ENCODE measurements at regions not wholly inside any gene's neighbourhood (a gene's known extent, or its start where the extent isn't known, plus 50 kb on each side); places are given as distances from the start of the nearest gene placed in this dataset.

DNA sequence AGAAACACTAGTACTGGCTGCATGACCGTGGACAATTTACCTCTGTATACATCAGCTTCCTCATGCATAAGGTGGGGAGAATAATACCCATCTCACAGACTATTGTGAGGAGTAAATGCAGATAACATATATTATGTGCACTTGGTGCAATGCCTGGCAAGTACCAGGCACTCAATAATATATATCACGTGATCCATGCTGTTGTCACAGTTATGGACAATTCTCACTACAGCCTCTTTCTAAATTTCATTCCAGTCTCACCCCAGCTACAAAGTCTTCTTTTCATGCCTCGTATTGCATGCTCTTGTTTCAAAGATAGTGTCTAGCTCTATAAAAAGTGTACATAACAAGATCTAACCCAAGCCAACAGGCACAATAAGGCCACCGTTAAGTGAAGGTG, 494.3 kb upstream of the ADAMTS9 start:
- TF ChIP-seq POLR2A (IDR thresholded peaks at IDR 0.05), result no peak
- TF ChIP-seq EP300 (IDR thresholded peaks at IDR 0.05), result no peak
- TF ChIP-seq CTCF (IDR thresholded peaks at IDR 0.05), result no peak
- TF ChIP-seq POLR2AphosphoS5 (IDR thresholded peaks at IDR 0.05), result no peak
- Histone ChIP-seq H3K9me3 (no peaks in the 10 kb centered on the region), H3K27me3 (no peaks in the 10 kb centered on the region), H3K4me3 (no peak overlapping the region), H3K27ac (peak overlapping the region in 1 of 4 donors; percentile 51), H3K4me1 (no peaks in the 10 kb centered on the region), H3K36me3 (no peaks in the 10 kb centered on the region)
- 85 to 90% methylated on average over 4 of the region's 4 CpGs for WGBS, 2 donors (ENCODE audit: low coverage in 1 of 2)
- no peak for ATAC-seq

- no peaks in the 10 kb centered on the region for H3K4me1 ChIP-seq
- peak overlapping the region in 3 of 4 donors; percentile 9 to 51 (median 29) for H3K27ac ChIP-seq
- TF ChIP-seq EP300 (IDR thresholded peaks at IDR 0.05) (no peak), CTCF (IDR thresholded peaks at IDR 0.05) (no peak), POLR2A (IDR thresholded peaks at IDR 0.05) (no peak), POLR2AphosphoS5 (IDR thresholded peaks at IDR 0.05) (no peak)
- H3K27me3 ChIP-seq, result no peaks in the 10 kb centered on the region
- no peaks in the 10 kb centered on the region for H3K9me3 ChIP-seq
- no peak overlapping the region for H3K4me3 ChIP-seq
- H3K36me3 ChIP-seq, result no peaks in the 10 kb centered on the region
- peak; percentile 69 for ATAC-seq
- 32 to 52% methylated on average over 4 to 6 of the region's 6 CpGs for WGBS, 2 donors (ENCODE audit: low coverage in 1 of 2)
These were observed 493.6 kb upstream of the ADAMTS9 start for GRCh38 chr3:65181391-65181871.

- H3K4me3 ChIP-seq, result no peak overlapping the region
- peak overlapping the region in 1 of 4 donors; percentile 51 for H3K27ac ChIP-seq
- TF ChIP-seq CTCF (IDR thresholded peaks at IDR 0.05) (no peak), POLR2AphosphoS5 (IDR thresholded peaks at IDR 0.05) (no peak), EP300 (IDR thresholded peaks at IDR 0.05) (no peak), POLR2A (IDR thresholded peaks at IDR 0.05) (no peak)
- 84 to 93% methylated on average over 2 to 4 of the region's 6 CpGs for WGBS, 2 donors (ENCODE audit: low coverage in 1 of 2)
- no peak for ATAC-seq
- H3K27me3 ChIP-seq, result no peaks in the 10 kb centered on the region
- H3K9me3 ChIP-seq, result no peaks in the 10 kb centered on the region
- no peaks in the 10 kb centered on the region for H3K36me3 ChIP-seq
- no peaks in the 10 kb centered on the region for H3K4me1 ChIP-seq
These were observed 490.9 kb upstream of the ADAMTS9 start for GRCh38 chr3:65178703-65179102.

GRCh38 chr3:65177960-65178376, 490.2 kb upstream of the ADAMTS9 start:
- no peaks in the 10 kb centered on the region for H3K27me3 ChIP-seq
- no peaks in the 10 kb centered on the region for H3K4me1 ChIP-seq
- TF ChIP-seq POLR2A (IDR thresholded peaks at IDR 0.05), result no peak
- no peak for TF ChIP-seq CTCF (IDR thresholded peaks at IDR 0.05)
- no peak for TF ChIP-seq EP300 (IDR thresholded peaks at IDR 0.05)
- no peak for TF ChIP-seq POLR2AphosphoS5 (IDR thresholded peaks at IDR 0.05)
- H3K36me3 ChIP-seq, result no peaks in the 10 kb centered on the region
- ATAC-seq, result no peak
- no peak overlapping the region for H3K4me3 ChIP-seq
- peak overlapping the region in 2 of 4 donors; percentile 9 to 51 for H3K27ac ChIP-seq
- H3K9me3 ChIP-seq, result no peaks in the 10 kb centered on the region
- 14 to 33% methylated on average over 1 of the region's 1 CpG for WGBS, 2 donors (ENCODE audit: low coverage in 1 of 2)

- H3K4me1 ChIP-seq, result peaks cover 0 to 10% (median 8%) of the 10 kb centered on the region in 3 donors
- H3K27me3 ChIP-seq, result no peaks in the 10 kb centered on the region
- H3K4me3 ChIP-seq, result no peak overlapping the region
- H3K9me3 ChIP-seq, result no peaks in the 10 kb centered on the region
- ATAC-seq, result no peak
- no peak for TF ChIP-seq POLR2A (IDR thresholded peaks at IDR 0.05)
- no peak for TF ChIP-seq EP300 (IDR thresholded peaks at IDR 0.05)
- no peak for TF ChIP-seq POLR2AphosphoS5 (IDR thresholded peaks at IDR 0.05)
- TF ChIP-seq CTCF (IDR thresholded peaks at IDR 0.05), result no peak
- 54 to 78% methylated on average over 1 to 2 of the region's 2 CpGs for WGBS, 2 donors (ENCODE audit: low coverage in 1 of 2)
- H3K36me3 ChIP-seq, result no peaks in the 10 kb centered on the region
- peak overlapping the region in 1 of 4 donors; percentile 85 for H3K27ac ChIP-seq
These were observed 486.9 kb upstream of the ADAMTS9 start for GRCh38 chr3:65174713-65175112.

All from gastroesophageal sphincter (tissue), 4 donors.